ENCODE measurements at regions not wholly inside any gene's neighbourhood (a gene's known extent, or its start where the extent isn't known, plus 50 kb on each side); places are given as distances from the start of the nearest gene placed in this dataset.

DNA sequence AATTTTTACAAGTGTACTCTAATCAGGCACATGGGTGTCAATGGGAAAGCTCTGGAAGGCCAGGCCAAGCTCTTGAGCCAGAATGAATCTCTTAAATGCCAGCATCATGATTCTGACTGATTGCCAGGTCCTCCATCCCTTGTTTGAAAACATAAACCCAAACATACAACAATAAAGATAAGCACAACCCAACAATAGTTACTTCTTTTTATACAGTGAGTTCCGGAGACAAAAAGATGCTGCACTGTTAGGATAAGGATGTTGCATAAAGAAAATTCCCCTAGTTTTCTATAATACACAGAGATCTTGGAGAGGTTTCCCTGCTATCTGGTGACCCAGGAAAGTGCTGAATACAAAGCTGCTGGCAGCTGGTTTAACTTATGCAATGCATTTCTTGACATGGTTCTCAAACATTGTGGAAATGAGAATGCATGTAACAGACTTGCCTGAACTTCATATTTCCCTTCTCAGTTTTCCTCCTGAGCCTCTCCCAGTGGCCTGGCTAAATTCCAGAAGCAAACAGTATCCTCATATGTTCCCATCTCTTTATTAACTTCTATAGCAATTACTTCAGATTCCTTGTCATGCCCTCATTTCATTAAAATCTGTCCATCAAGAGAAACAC is 180.1 kb upstream of the PRICKLE2 start:
- Mint-ChIP-seq H3K27me3 (ENCODE audit: low read depth in 3 of 3) (peaks cover 1 to 3% (median 2%) of the 10 kb centered on the region in 3 donors), H3K27ac (no peak overlapping the region)
- H3K27me3 ChIP-seq (ENCODE audit: control insufficient read depth in 2 of 2, insufficient read depth in 2 of 2, low read length in 2 of 2), result no peaks in the 10 kb centered on the region

GRCh38 chr3:64400706-64401105 is 175.4 kb upstream of the PRICKLE2 start:
- no peaks in the 10 kb centered on the region for H3K36me3 ChIP-seq (replicated peaks in 1 of 2; ENCODE audit: control insufficient read depth in 1 of 2, insufficient read depth in 2 of 2, low read length in 2 of 2)
- no peak for TF ChIP-seq CTCF (IDR thresholded peaks at IDR 0.05)
- Mint-ChIP-seq H3K27ac (no peak overlapping the region), H3K4me3 (no peak overlapping the region), H3K27me3 (ENCODE audit: low read depth in 3 of 3) (peaks cover 0 to 1% (median 1%) of the 10 kb centered on the region in 3 donors), H3K9me3 (no peaks in the 10 kb centered on the region), H3K36me3 (no peaks in the 10 kb centered on the region), H3K4me1 (no peaks in the 10 kb centered on the region)
- no peaks in the 10 kb centered on the region for H3K4me1 ChIP-seq (ENCODE audit: control insufficient read depth in 1 of 2, insufficient read depth in 2 of 2, low read length in 2 of 2)
- no peak overlapping the region for H3K27ac ChIP-seq (ENCODE audit: low read depth in 1 of 2, low read length in 2 of 2)
- no peaks in the 10 kb centered on the region for H3K9me3 ChIP-seq (replicated peaks in 1 of 2; ENCODE audit: control insufficient read depth in 1 of 2, insufficient read depth in 1 of 2, low read length in 2 of 2)
- no peak overlapping the region for H2AFZ ChIP-seq (ENCODE audit: insufficient read depth, low read depth, low read length, poor library complexity, severe bottlenecking)
- WGBS (ENCODE audit: insufficient coverage), result 79% methylated on average over 1 of the region's 3 CpGs
- no peaks in the 10 kb centered on the region for H3K27me3 ChIP-seq (ENCODE audit: control insufficient read depth in 2 of 2, insufficient read depth in 2 of 2, low read length in 2 of 2)
- intact Hi-C loops (cut with micrococcal nuclease), result no loop called here
- H3K4me3 ChIP-seq (replicated peaks in 1 of 3; ENCODE audit: low read depth in 2 of 3, low read length in 3 of 3), result no peak overlapping the region
- no peak overlapping the region for H3K4me2 ChIP-seq (replicated peaks; ENCODE audit: extremely low read depth, low read length, poor library complexity, severe bottlenecking)
- no peaks in the 10 kb centered on the region for H4K20me1 ChIP-seq (ENCODE audit: insufficient read depth, low read length)
- H3K9ac ChIP-seq (ENCODE audit: insufficient read depth, low read length, poor library complexity, severe bottlenecking), result no peak overlapping the region
- no peaks in the 10 kb centered on the region for H3K79me2 ChIP-seq (ENCODE audit: insufficient read depth, low read length)
- DNase-seq, result no peak

More for the DNA sequence above, 180.1 kb upstream of the PRICKLE2 start:
- Histone ChIP-seq H3K4me1 (ENCODE audit: control insufficient read depth in 1 of 2, insufficient read depth in 2 of 2, low read length in 2 of 2) (no peaks in the 10 kb centered on the region), H3K9ac (ENCODE audit: insufficient read depth, low read length, poor library complexity, severe bottlenecking) (no peak overlapping the region), H2AFZ (ENCODE audit: insufficient read depth, low read depth, low read length, poor library complexity, severe bottlenecking) (no peak overlapping the region), H3K27ac (ENCODE audit: low read depth in 1 of 2, low read length in 2 of 2) (no peak overlapping the region), H3K4me2 (replicated peaks; ENCODE audit: extremely low read depth, low read length, poor library complexity, severe bottlenecking) (no peak overlapping the region), H3K36me3 (replicated peaks in 1 of 2; ENCODE audit: control insufficient read depth in 1 of 2, insufficient read depth in 2 of 2, low read length in 2 of 2) (no peaks in the 10 kb centered on the region), H3K4me3 (replicated peaks in 1 of 3; ENCODE audit: low read depth in 2 of 3, low read length in 3 of 3) (no peak overlapping the region), H3K79me2 (ENCODE audit: insufficient read depth, low read length) (no peaks in the 10 kb centered on the region), H3K9me3 (replicated peaks in 1 of 2; ENCODE audit: control insufficient read depth in 1 of 2, insufficient read depth in 1 of 2, low read length in 2 of 2) (no peaks in the 10 kb centered on the region), H4K20me1 (ENCODE audit: insufficient read depth, low read length) (no peaks in the 10 kb centered on the region)
- TF ChIP-seq CTCF (IDR thresholded peaks at IDR 0.05), result no peak
- H3K9me3 Mint-ChIP-seq, result peaks cover 0 to 2% (median 0%) of the 10 kb centered on the region in 7 donors
- WGBS (ENCODE audit: insufficient coverage), result no CpG with 5 or more reads among the region's 1 CpG
- H3K4me1 Mint-ChIP-seq, result no peaks in the 10 kb centered on the region
- intact Hi-C loops (cut with micrococcal nuclease), result no loop called here
- H3K4me3 Mint-ChIP-seq, result no peak overlapping the region
- DNase-seq, result no peak
- H3K36me3 Mint-ChIP-seq, result no peaks in the 10 kb centered on the region

Measured in CD14-positive monocyte (primary cell).